Upper lobe of right lung (tissue), 1 donor: ENCODE measurements at regions not wholly inside any gene's neighbourhood (a gene's known extent, or its start where the extent isn't known, plus 50 kb on each side); places are given as distances from the start of the nearest gene placed in this dataset.
"Not testable (repeated sequence)": the region's sequence is repeated elsewhere in the genome, so short reads cannot be mapped to it uniquely, and the experiment has no call there.

Experiments used
- ATAC-seq: fragments of 200-7000 bp; cut with Tn5 transposase; one replicate; pipeline ENCODE4 v1.9.1; 2020; ENCODE audit warnings: mild to moderate bottlenecking, moderate library complexity
- DNase-seq: peaks from one replicate; pipeline ENCODE4 v3.0.0-alpha.2; 2020
- H3K27ac ChIP-seq: fragments of 200-600 bp; one replicate; pipeline ENCODE4 v1.8.0; 2022
- H3K27me3 ChIP-seq: fragments of 200-600 bp; one replicate; pipeline ENCODE4 v1.8.0; 2022; ENCODE audit warnings: mild to moderate bottlenecking
- H3K36me3 ChIP-seq: fragments of 200-600 bp; one replicate; pipeline ENCODE4 v1.8.0; 2022
- H3K4me1 ChIP-seq: fragments of 200-600 bp; one replicate; pipeline ENCODE4 v1.8.0; 2022
- H3K4me3 ChIP-seq: fragments of 200-600 bp; one replicate; pipeline ENCODE4 v1.8.0; 2022; ENCODE audit warnings: mild to moderate bottlenecking
- H3K9me3 ChIP-seq: fragments of 200-600 bp; one replicate; pipeline ENCODE4 v1.8.0; 2022
- CTCF ChIP-seq: fragments of 200-600 bp; IDR thresholded peaks from one replicate; pipeline ENCODE4 v1.8.0; 2022; ENCODE audit warnings: antibody characterized with exemption
- intact Hi-C: fragments of 100-400 bp; cut with DNase I; formaldehyde crosslinking; loops from one replicate; pipeline ENCODE4 v1.11.0; 2022
- donor health status: DM: no; HTN: yes; CAD: no; lungs with severe emphysema.

- no peaks in the 10 kb centered on the region for H3K4me1 ChIP-seq
- no peak overlapping the region for H3K4me3 ChIP-seq
- H3K9me3 ChIP-seq: no peaks in the 10 kb centered on the region
- H3K36me3 ChIP-seq: no peaks in the 10 kb centered on the region
- no peak overlapping the region for H3K27ac ChIP-seq
- no peak for DNase-seq
- intact Hi-C loops: no loop called here
- TF ChIP-seq CTCF: no peak
- no peaks in the 10 kb centered on the region for H3K27me3 ChIP-seq
- ATAC-seq: no peak
These were observed 161.7 kb upstream of the ZNF385D start for GRCh38 chr3:21912711-21913110.

- no peak for TF ChIP-seq CTCF
- DNase-seq: no peak
- H3K27me3 ChIP-seq: no peaks in the 10 kb centered on the region
These were observed 162.8 kb upstream of the ZNF385D start for GRCh38 chr3:21913791-21914190.

GRCh38 chr3:21914451-21914850, 163.4 kb upstream of the ZNF385D start:
- no peaks in the 10 kb centered on the region for H3K36me3 ChIP-seq
- intact Hi-C loops: no loop called here
- DNase-seq: no peak
- H3K4me1 ChIP-seq: no peaks in the 10 kb centered on the region
- H3K4me3 ChIP-seq: no peak overlapping the region
- H3K27me3 ChIP-seq: no peaks in the 10 kb centered on the region
- no peak for TF ChIP-seq CTCF
- no peak overlapping the region for H3K27ac ChIP-seq
- ATAC-seq: no peak
- H3K9me3 ChIP-seq: no peaks in the 10 kb centered on the region

More at GRCh38 chr3:21913791-21914190, 162.8 kb upstream of the ZNF385D start:
- intact Hi-C loops: no loop called here
- no peak overlapping the region for H3K27ac ChIP-seq
- no peak overlapping the region for H3K4me3 ChIP-seq
- H3K9me3 ChIP-seq: no peaks in the 10 kb centered on the region
- no peaks in the 10 kb centered on the region for H3K36me3 ChIP-seq
- no peaks in the 10 kb centered on the region for H3K4me1 ChIP-seq
- ATAC-seq: no peak

- Histone ChIP-seq H3K36me3 (no peaks in the 10 kb centered on the region), H3K4me3 (no peak overlapping the region), H3K9me3 (no peaks in the 10 kb centered on the region), H3K27ac (no peak overlapping the region), H3K4me1 (no peaks in the 10 kb centered on the region), H3K27me3 (no peaks in the 10 kb centered on the region)
- intact Hi-C loops: no loop called here
- DNase-seq (no peak), ATAC-seq (no peak)
- TF ChIP-seq CTCF: no peak
These were observed 168.4 kb upstream of the ZNF385D start for GRCh38 chr3:21919383-21919782.

- no peak for DNase-seq
- no peak for ATAC-seq
These were observed 169.4 kb upstream of the ZNF385D start for GRCh38 chr3:21920421-21920861.

GRCh38 chr3:21923156-21923555, 172.1 kb upstream of the ZNF385D start:
- ATAC-seq, H3K36me3 ChIP-seq, H3K4me1 ChIP-seq, H3K27me3 ChIP-seq, H3K9me3 ChIP-seq, H3K4me3 ChIP-seq, intact Hi-C loops, H3K27ac ChIP-seq, DNase-seq: not testable (repeated sequence)

More at GRCh38 chr3:21920421-21920861, 169.4 kb upstream of the ZNF385D start:
- intact Hi-C loops: no loop called here
- no peak overlapping the region for H3K4me3 ChIP-seq
- H3K36me3 ChIP-seq: no peaks in the 10 kb centered on the region
- no peaks in the 10 kb centered on the region for H3K27me3 ChIP-seq
- H3K4me1 ChIP-seq: no peaks in the 10 kb centered on the region
- H3K9me3 ChIP-seq: no peaks in the 10 kb centered on the region
- no peak for TF ChIP-seq CTCF
- no peak overlapping the region for H3K27ac ChIP-seq
